ENCODE measurements at regions not wholly inside any gene's neighbourhood (a gene's known extent, or its start where the extent isn't known, plus 50 kb on each side); places are given as distances from the start of the nearest gene placed in this dataset.
"Not testable (repeated sequence)": the region's sequence is repeated elsewhere in the genome, so short reads cannot be mapped to it uniquely, and the experiment has no call there.

- peak; percentile 87 for DNase-seq (ENCODE audit: low spot score)
These were observed 93.0 kb downstream of the CRLF3 start for GRCh38 chr17:30731210-30732132.

DNA sequence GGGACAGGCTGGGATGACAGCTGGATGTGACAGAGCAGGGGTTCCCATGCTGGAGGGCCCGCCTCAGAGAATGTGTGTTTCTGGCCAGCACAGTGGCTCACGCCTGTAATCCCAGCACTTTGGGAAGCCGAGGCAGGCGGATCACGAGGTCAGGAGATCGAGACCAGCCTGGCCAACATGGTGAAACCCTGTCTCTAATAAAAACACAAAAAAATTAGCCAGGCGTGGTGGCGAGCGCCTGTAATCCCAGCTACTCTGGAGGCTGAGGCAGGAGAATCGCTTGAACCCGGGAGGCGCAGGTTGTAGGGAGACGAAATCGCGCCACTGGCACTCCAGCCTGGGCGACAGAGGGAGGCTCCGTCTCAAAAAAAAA, 93.7 kb downstream of the CRLF3 start:
- DNase-seq (ENCODE audit: low spot score): not testable (repeated sequence)

DNA sequence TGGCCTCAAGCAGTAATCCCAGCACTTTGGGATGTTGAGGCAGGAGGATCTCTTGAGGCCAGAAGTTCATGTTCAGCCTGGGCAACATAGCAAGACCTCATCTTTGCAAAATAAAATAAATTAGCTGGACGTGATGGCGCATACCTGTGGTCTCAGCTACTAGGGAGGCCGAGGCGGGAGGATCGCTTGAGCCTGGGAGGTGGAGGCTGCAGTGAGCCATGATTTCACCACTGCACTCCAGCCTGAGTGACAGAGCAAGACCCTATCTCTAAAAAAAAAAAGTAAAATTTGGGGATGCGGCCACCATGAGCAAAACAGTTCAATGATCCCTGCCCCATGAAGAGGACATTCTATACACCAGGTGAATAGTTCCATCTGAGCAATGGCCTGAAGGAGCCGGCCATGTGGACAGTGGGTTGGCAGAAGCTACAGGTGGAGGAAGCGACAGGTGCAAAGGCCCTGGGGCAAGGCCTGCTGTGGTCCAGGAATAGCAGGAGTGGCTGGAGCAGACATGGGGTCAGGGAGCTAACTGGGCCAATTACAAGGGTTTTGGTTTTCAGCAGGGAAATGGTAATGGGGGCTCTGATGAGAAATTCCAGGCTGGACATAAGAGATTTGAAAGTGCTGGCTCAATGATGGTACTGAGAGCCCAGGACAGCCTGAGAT, 94.2 kb downstream of the CRLF3 start:
- DNase-seq (ENCODE audit: low spot score): not testable (repeated sequence)

DNA sequence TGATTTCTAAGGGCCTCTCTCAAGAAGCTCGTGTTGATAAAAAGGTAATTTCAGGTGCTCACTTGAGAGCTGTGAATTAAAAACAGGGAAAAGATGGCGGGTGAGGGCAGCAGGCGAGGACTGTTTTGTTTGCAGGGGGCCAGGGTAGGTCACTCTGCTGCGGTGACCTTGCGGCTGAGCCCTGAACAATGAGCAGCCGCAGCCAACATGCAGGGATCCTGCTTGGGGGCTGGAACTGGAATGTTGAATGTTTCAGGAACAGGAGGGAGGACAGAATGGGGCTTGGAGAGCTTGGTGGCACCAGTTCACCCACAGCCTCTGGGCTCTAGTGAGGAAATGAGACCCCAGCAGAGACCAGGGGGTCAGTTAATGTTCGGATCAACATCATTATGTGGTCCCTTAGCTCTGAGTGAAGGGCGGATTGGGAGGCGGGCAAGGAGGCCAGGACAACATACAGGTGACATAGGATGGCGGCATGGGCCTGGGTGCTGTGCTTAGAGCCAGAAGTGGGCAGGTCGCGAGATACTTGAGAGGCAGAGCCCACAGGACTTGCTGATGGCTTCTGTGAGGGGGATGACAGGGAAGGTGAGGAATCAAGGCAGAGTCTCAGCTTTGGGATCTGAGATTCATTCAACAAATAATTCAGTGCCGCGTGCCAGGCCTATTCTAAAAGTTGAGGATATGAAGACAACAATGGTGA, 94.9 kb downstream of the CRLF3 start:
- DNase-seq (ENCODE audit: low spot score): not testable (repeated sequence)

- DNase-seq (ENCODE audit: low spot score): not testable (repeated sequence)
These were observed 97.0 kb downstream of the CRLF3 start for GRCh38 chr17:30727517-30727916.

DNA sequence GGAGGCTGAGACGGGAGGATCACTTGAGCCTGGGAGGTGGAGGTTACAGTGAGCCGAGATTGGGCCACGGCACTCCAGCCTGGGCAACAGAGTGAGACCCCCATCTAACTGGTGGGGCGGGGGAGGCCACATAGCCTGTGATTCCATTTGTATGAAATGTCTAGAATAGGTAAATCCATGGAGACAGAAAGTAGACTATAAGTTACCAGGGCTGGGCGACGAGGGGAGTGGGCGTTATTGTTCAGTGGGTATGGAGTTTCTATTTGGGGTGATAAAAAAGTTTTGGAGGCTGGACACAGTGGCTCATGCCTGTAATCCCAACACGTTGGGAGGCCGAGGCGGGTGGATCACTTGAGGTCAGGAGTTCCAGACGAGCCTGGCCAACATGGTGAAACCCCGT, 97.8 kb downstream of the CRLF3 start:
- DNase-seq (ENCODE audit: low spot score): not testable (repeated sequence)

DNA sequence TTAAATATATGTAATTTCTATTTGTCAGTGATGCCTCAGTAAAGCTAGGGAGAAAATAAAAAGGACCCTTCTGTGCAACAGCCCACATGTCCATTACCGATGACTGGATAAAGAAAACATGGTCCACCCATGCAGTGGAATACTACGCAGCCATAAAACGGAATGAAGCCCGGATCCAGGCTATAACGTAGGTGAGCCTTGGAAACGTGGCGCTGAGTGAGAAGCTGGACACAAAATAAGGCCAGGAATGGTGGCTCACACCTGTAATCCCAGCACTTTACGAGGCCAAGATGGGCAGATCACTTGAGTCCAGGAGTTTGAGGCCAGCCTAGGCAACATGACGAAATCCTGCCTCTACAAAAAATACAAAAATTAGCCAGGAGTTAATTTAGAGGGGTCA, 98.2 kb downstream of the CRLF3 start:
- not testable (repeated sequence) for DNase-seq (ENCODE audit: low spot score)

- not testable (repeated sequence) for DNase-seq (ENCODE audit: low spot score)
These were observed 100.3 kb downstream of the CRLF3 start for GRCh38 chr17:30724034-30724650.

GRCh38 chr17:30722114-30722780, 102.2 kb downstream of the CRLF3 start:
- peak; percentile 8 for DNase-seq (ENCODE audit: low spot score)

GRCh38 chr17:30720971-30721370, 103.5 kb downstream of the CRLF3 start:
- DNase-seq (ENCODE audit: low spot score): not testable (repeated sequence)

GRCh38 chr17:30720013-30720471, 104.5 kb downstream of the CRLF3 start:
- no peak for DNase-seq (ENCODE audit: low spot score)

DNA sequence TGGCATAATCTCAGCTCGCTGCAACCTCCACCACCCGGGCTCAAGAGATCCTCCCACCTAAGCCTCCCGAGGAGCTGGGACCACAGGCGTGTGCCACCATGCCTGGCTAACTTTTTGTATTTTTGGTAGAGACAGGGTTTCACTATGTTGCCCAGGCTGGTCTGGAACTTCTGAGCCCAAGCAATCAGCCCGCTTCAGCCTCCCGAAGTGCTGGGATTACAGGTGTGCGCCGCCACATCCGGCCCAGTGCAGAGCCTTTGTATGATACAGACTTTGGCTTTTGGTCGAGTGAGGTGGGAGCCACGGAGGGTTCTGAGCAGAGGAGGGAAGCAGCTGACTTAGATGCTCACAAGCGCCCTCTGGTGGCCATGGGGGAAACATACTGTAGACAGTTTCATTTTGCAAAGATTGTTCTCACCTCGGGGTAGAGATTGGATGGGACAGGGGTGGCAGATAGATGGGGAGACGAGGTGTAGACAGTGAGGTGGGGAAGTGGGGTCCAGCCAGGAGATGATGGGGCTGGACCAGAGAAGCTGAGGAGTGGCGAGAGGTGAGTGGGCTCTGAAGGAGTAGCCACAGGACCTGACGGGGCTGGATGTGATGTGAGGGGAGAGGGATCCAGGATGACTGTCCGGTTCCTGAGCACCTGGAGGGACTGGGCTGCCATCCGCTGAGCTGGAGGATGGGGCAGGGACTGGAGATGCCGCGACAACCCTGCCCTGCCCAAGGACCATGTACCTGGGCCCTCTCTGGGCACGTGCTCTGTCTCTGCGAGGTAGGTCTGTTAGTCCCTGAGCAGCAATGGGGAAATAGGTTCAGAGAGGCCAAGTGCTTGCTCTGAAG, 105.1 kb downstream of the CRLF3 start:
- DNase-seq (ENCODE audit: low spot score): peak; percentile 66

- DNase-seq (ENCODE audit: low spot score): not testable (repeated sequence)
These were observed 105.8 kb downstream of the CRLF3 start for GRCh38 chr17:30718691-30719090.

DNA sequence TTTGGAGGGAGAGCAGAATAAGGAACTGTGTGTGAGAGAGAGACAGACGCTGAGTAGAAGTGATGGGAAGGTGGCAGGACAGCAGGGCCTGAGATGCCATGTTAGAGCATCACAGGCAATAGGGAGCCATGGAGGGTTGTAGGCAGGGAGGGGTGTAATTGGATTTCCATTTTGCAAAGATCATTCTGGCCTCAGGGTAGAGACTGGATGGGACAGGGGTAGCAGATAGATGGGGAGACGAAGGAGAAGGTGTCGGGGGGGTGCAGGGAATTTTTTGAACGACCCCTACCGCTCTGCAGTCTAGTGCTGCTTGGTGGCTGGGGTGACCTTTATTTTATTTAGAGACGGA, 106.4 kb downstream of the CRLF3 start:
- not testable (repeated sequence) for DNase-seq (ENCODE audit: low spot score)

GRCh38 chr17:30717291-30718098, 107.0 kb downstream of the CRLF3 start:
- no peak for DNase-seq (ENCODE audit: low spot score)

DNA sequence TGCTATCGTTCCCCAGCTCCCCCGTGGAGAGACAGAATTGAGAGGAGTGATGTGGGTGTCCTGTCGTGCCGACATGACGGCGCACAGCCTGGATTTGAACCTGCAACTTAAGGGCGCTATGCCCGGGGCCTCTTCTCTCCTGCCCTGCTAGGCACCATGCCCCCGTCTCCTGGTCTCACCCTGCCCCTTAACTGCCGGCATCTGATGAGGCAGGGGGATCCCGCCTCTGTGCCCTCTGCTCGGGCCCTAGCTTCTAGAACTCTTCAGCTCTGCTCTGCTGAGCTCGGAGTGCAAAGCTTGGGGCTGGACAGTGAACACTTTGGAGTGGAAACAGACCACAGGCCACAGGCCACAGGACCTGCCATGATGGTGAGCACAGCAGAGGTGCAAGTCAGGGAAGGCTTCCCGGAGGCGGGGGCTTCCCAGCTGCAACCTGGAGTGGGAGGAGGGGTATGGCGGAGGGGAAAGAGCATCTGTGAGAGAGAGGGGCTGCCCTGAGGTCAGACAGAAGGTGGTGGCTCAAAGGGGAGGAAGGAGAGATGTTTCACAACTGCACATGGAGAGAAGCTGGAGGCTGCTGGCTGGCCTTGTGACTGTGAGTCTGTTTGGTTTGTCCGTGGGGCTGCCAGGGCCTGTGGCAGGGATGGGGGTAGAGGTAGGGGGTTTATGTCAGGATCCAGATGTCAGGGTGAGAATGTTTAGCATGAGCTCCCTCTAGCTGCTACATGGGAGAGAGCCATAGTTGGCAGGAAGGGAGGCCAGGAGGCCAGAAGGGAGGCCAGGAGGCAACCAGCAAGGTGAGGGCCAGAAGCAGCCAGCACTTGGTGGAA, 107.8 kb downstream of the CRLF3 start:
- no peak for DNase-seq (ENCODE audit: low spot score)

GRCh38 chr17:30714825-30715622, 109.5 kb downstream of the CRLF3 start:
- not testable (repeated sequence) for DNase-seq (ENCODE audit: low spot score)

DNA sequence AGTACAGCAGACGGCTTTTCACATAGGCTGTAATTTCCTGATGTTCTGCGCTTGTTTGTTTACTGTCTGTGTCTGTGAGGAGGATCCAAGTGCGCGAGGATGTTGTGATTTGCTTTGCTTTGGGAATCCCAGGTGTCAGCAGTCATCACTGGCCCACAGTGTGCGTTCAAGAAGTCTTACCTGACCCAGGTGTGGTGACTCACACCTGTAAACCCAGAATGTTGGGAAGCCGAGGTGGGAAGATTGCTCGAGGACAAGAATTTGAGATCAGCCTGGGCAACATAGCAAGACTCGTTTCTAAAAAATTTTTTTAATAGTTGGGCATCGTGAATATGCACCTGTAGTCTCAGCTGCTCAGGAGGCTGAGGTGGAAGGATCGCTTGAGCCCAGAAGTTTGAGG, 110.7 kb downstream of the CRLF3 start:
- DNase-seq (ENCODE audit: low spot score): not testable (repeated sequence)

Measured in SK-N-DZ (cell line).